ENCODE measurements at regions not wholly inside any gene's neighbourhood (a gene's known extent, or its start where the extent isn't known, plus 50 kb on each side); places are given as distances from the start of the nearest gene placed in this dataset.

DNA sequence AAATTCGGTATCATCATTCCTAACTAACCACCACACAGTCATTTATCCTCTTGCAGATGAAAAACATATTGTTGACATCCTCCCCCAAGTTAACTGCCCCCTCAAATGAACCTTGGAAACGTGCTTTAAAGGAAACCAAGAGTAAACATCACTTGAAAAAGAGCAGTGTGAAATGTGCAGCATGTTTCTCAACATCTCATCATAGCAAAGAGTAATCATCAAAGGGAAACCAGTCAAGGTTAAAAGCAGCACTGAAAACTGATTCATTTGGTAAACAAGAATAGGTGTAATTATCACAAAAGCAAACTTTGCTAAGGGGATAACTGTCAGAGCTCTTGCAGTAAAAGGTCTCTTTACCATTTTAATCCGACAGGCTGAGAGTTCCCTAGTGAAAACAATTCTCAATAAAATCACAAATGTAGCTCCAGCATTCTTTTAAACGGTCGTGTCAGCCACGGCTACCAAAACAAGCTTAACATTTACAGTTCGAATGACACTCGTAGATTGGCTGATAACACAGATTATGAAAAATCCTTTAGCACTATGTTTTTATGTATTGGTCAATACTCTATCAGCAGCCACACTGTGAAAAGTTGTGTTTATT is 461.0 kb downstream of the GBE1 start:
- Histone ChIP-seq H3K27me3 (no peaks in the 10 kb centered on the region), H3K4me1 (no peaks in the 10 kb centered on the region), H3K9ac (ENCODE audit: low read depth in 2 of 2, low read length in 2 of 2) (no peak overlapping the region), H3K4me3 (no peak overlapping the region), H3K27ac (no peak overlapping the region), H3K36me3 (no peaks in the 10 kb centered on the region), H3K9me3 (no peaks in the 10 kb centered on the region)
- DNase-seq: no peak
- intact Hi-C loops (cut with DNase I): no loop called here
- TF ChIP-seq, protein P1, sequence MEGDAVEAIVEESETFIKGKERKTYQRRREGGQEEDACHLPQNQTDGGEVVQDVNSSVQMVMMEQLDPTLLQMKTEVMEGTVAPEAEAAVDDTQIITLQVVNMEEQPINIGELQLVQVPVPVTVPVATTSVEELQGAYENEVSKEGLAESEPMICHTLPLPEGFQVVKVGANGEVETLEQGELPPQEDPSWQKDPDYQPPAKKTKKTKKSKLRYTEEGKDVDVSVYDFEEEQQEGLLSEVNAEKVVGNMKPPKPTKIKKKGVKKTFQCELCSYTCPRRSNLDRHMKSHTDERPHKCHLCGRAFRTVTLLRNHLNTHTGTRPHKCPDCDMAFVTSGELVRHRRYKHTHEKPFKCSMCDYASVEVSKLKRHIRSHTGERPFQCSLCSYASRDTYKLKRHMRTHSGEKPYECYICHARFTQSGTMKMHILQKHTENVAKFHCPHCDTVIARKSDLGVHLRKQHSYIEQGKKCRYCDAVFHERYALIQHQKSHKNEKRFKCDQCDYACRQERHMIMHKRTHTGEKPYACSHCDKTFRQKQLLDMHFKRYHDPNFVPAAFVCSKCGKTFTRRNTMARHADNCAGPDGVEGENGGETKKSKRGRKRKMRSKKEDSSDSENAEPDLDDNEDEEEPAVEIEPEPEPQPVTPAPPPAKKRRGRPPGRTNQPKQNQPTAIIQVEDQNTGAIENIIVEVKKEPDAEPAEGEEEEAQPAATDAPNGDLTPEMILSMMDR (IDR thresholded peaks at IDR 0.05): no peak

DNA sequence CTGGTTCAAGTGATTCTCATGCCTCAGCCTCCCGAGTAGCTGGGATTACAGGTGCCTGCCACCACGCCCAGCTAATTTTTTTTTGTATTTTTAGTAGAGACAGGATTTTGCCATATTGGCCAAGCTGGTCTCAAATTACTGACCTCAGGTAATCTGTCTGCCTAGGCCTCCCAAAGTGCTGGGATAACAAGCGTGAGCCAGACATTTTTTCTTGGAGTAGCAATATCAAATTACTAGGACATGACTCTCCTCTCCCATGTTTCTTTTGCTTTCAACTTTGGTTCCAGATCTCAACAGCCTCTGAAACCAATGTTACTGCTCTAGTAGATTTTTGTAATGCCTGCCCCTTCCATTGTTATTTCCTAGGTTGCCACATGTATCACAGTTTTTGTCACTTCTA is 462.0 kb downstream of the GBE1 start:
- no peak for DNase-seq

DNA sequence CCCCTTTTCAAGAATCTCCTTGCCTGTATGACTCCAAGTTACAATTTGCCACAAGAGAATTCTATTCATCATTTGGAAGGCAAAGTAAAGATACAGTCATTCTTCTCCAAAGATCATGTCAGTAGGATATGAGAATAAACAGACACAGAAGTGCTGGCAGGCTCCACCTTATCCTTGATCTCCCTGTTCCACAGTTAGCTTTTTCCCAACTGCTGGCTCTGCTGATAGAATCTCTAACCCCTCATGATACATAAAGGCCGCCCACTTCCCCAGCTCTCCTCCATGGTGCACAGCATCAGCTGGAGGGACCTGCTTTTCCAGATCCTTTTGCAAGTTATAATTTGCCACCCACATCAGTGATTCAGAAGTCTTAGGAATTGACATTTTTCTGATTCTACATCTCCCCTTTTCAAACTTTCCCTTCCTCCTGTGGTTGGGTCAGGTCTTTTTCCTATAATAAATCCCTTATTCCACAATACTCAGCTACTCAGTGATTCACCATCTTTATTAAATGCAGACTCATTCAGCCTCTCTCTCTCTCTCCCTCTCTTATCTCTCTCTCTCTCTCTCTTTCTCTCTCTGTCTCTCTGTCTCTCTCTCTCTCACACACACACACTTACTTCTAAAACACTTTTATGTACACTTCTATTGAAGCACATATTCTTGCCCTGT is 465.4 kb downstream of the GBE1 start:
- Histone ChIP-seq H3K4me3 (no peak overlapping the region), H3K36me3 (no peaks in the 10 kb centered on the region), H3K27me3 (no peaks in the 10 kb centered on the region), H3K9me3 (no peaks in the 10 kb centered on the region), H3K4me1 (no peaks in the 10 kb centered on the region), H3K9ac (ENCODE audit: low read depth in 2 of 2, low read length in 2 of 2) (no peak overlapping the region), H3K27ac (no peak overlapping the region)
- no peak for DNase-seq
- TF ChIP-seq, protein P1 (IDR thresholded peaks at IDR 0.05): no peak
- intact Hi-C loops (cut with DNase I): no loop called here

More for the DNA sequence above, 462.0 kb downstream of the GBE1 start:
- Histone ChIP-seq H3K36me3 (no peaks in the 10 kb centered on the region), H3K27me3 (no peaks in the 10 kb centered on the region), H3K9me3 (no peaks in the 10 kb centered on the region), H3K9ac (ENCODE audit: low read depth in 2 of 2, low read length in 2 of 2) (no peak overlapping the region), H3K4me3 (no peak overlapping the region), H3K27ac (no peak overlapping the region), H3K4me1 (no peaks in the 10 kb centered on the region)
- TF ChIP-seq, protein P1 (IDR thresholded peaks at IDR 0.05): no peak
- intact Hi-C loops (cut with DNase I): no loop called here

DNA sequence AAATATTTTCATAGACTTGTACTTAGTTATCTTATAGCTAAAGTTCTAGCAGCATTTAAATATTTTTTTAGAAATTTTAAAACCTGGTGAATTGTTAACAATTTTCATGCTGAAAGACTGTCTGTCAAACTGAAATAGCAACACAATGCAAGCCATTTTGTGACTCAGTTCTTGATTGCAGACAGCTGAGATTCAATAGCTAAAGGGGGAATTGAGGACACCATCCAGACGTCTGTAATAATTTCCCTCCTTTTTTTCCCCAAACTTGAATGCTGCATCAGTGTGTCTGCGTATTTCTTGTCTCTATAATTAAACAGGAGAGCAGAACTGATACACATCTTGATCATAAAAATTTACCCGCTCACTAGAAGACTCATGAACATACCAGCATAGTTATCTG is 468.3 kb downstream of the GBE1 start:
- intact Hi-C loops (cut with DNase I): no loop called here
- Histone ChIP-seq H3K9me3 (no peaks in the 10 kb centered on the region), H3K9ac (ENCODE audit: low read depth in 2 of 2, low read length in 2 of 2) (no peak overlapping the region), H3K27ac (no peak overlapping the region), H3K27me3 (no peaks in the 10 kb centered on the region), H3K4me3 (no peak overlapping the region), H3K4me1 (no peaks in the 10 kb centered on the region), H3K36me3 (no peaks in the 10 kb centered on the region)
- TF ChIP-seq, protein P1 (IDR thresholded peaks at IDR 0.05): no peak
- no peak for DNase-seq

DNA sequence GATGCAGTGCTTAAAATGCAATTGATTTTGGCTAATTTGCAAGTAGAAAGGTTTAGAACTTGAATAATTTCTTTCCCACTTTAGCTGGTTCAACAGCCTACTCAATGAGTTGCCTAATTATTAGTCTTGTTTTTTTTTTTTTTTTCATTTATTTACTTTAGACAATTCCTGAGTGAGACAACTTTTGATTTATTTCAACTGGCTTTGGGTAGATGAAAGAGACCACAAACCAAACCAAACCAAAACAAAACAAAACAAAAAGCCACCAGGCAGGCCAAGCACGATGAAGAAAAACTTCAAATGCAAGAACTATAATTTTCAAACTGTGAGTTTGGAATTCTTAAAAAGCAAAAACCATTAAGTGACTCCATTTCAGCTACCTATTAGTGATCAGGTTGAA is 469.9 kb downstream of the GBE1 start:
- Histone ChIP-seq H3K36me3 (no peaks in the 10 kb centered on the region), H3K27ac (no peak overlapping the region), H3K9ac (ENCODE audit: low read depth in 2 of 2, low read length in 2 of 2) (no peak overlapping the region), H3K4me3 (no peak overlapping the region), H3K27me3 (no peaks in the 10 kb centered on the region), H3K9me3 (no peaks in the 10 kb centered on the region), H3K4me1 (no peaks in the 10 kb centered on the region)
- TF ChIP-seq, protein P1 (IDR thresholded peaks at IDR 0.05): no peak
- no peak for DNase-seq
- intact Hi-C loops (cut with DNase I): no loop called here

All from colonic mucosa (tissue), 4 donors.